Upper lobe of right lung (tissue), 1 donor: ENCODE measurements at regions not wholly inside any gene's neighbourhood (a gene's known extent, or its start where the extent isn't known, plus 50 kb on each side); places are given as distances from the start of the nearest gene placed in this dataset.
"Not testable (repeated sequence)": the region's sequence is repeated elsewhere in the genome, so short reads cannot be mapped to it uniquely, and the experiment has no call there.

Experiments
- ATAC-seq: fragments of 200-7000 bp; cut with Tn5 transposase; one replicate; pipeline ENCODE4 v1.9.1; 2020; ENCODE audit warnings: mild to moderate bottlenecking, moderate library complexity
- DNase-seq: peaks from one replicate; pipeline ENCODE4 v3.0.0-alpha.2; 2020
- H3K27ac ChIP-seq: fragments of 200-600 bp; one replicate; pipeline ENCODE4 v1.8.0; 2022
- H3K27me3 ChIP-seq: fragments of 200-600 bp; one replicate; pipeline ENCODE4 v1.8.0; 2022; ENCODE audit warnings: mild to moderate bottlenecking
- H3K36me3 ChIP-seq: fragments of 200-600 bp; one replicate; pipeline ENCODE4 v1.8.0; 2022
- H3K4me1 ChIP-seq: fragments of 200-600 bp; one replicate; pipeline ENCODE4 v1.8.0; 2022
- H3K4me3 ChIP-seq: fragments of 200-600 bp; one replicate; pipeline ENCODE4 v1.8.0; 2022; ENCODE audit warnings: mild to moderate bottlenecking
- H3K9me3 ChIP-seq: fragments of 200-600 bp; one replicate; pipeline ENCODE4 v1.8.0; 2022
- CTCF ChIP-seq: fragments of 200-600 bp; IDR thresholded peaks from one replicate; pipeline ENCODE4 v1.8.0; 2022; ENCODE audit warnings: antibody characterized with exemption
- intact Hi-C: fragments of 100-400 bp; cut with DNase I; formaldehyde crosslinking; loops from one replicate; pipeline ENCODE4 v1.11.0; 2022
- donor health status: DM: no; HTN: yes; CAD: no; lungs with severe emphysema.

DNA sequence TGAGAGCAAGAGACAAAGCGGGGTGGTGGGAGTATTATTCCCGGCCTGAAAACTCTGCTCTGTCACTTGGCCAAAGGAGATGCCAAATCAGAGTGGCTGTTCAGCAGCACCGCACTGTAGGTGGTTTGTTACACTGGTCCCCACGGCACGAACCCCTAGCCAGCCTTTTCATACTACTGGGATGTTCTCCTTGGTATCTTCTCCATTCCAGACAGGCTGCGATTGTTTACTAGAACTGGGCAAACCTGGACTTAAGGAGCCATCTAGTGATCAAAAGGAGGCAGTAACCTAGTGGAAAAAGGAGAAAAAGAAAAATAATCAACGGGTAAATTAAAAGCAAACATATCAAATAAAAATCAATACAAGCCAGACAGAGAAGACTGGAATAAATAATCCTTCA lies 58.9 kb upstream of the TMTC2 start:
- H3K4me1 ChIP-seq: no peaks in the 10 kb centered on the region
- TF ChIP-seq CTCF: peak; percentile 24
- ATAC-seq (peak; percentile 40), DNase-seq (no peak)
- intact Hi-C loops: no loop called here
- no peaks in the 10 kb centered on the region for H3K9me3 ChIP-seq
- no peak overlapping the region for H3K4me3 ChIP-seq
- no peaks in the 10 kb centered on the region for H3K36me3 ChIP-seq
- no peaks in the 10 kb centered on the region for H3K27me3 ChIP-seq
- H3K27ac ChIP-seq: no peak overlapping the region

GRCh38 chr12:82634495-82635258 lies 52.0 kb upstream of the TMTC2 start:
- intact Hi-C loops, ATAC-seq, H3K9me3 ChIP-seq, H3K4me1 ChIP-seq, H3K27me3 ChIP-seq, H3K27ac ChIP-seq, H3K4me3 ChIP-seq, DNase-seq, H3K36me3 ChIP-seq: not testable (repeated sequence)

GRCh38 chr12:82635263-82635662 lies 51.4 kb upstream of the TMTC2 start:
- no peaks in the 10 kb centered on the region for H3K36me3 ChIP-seq
- no peak overlapping the region for H3K4me3 ChIP-seq
- no peaks in the 10 kb centered on the region for H3K4me1 ChIP-seq
- no peak overlapping the region for H3K27ac ChIP-seq
- DNase-seq (no peak), ATAC-seq (no peak)
- TF ChIP-seq CTCF: no peak
- intact Hi-C loops: no loop called here
- H3K27me3 ChIP-seq: no peaks in the 10 kb centered on the region
- no peaks in the 10 kb centered on the region for H3K9me3 ChIP-seq
